HEK293 (cell line): ENCODE measurements at regions not wholly inside any gene's neighbourhood (a gene's known extent, or its start where the extent isn't known, plus 50 kb on each side); places are given as distances from the start of the nearest gene placed in this dataset.

Experiments
- YY1 ChIP-seq: fragments of 450-650 bp; formaldehyde crosslinking; IDR thresholded peaks from 2 replicates; pipeline ENCODE4 v1.5.1; 2018; ENCODE audit warnings: missing biosample characterization, missing genetic modification characterization
- ZNF121 ChIP-seq: fragments of 450-650 bp; formaldehyde crosslinking; IDR thresholded peaks from 2 replicates; pipeline ENCODE4 v1.5.1; 2016; ENCODE audit warnings: missing biosample characterization, missing genetic modification characterization
- ZNF555 ChIP-seq: fragments of 450-650 bp; formaldehyde crosslinking; conservative IDR thresholded peaks from 2 replicates; pipeline ENCODE4 v1.5.1; 2017; ENCODE audit warnings: missing biosample characterization, mild to moderate bottlenecking, missing genetic modification characterization, inconsistent platforms
- ZNF664 ChIP-seq: fragments of 450-650 bp; formaldehyde crosslinking; IDR thresholded peaks from 2 replicates; pipeline ENCODE4 v1.5.1; 2016; ENCODE audit warnings: missing biosample characterization, missing genetic modification characterization
- TF ChIP-seq, protein P1 (sequence below): fragments of 450-650 bp; formaldehyde crosslinking; IDR thresholded peaks from 2 replicates; pipeline ENCODE4 v1.5.1; 2016; ENCODE audit warnings: missing biosample characterization, missing genetic modification characterization
- TF ChIP-seq, protein P2 (sequence below): fragments of 450-650 bp; formaldehyde crosslinking; IDR thresholded peaks from 2 replicates; pipeline ENCODE4 v1.5.1; 2017; ENCODE audit warnings: missing biosample characterization, missing genetic modification characterization
- TF ChIP-seq, protein P3 (sequence below): fragments of 450-650 bp; formaldehyde crosslinking; IDR thresholded peaks from 2 replicates; pipeline ENCODE4 v1.5.1; 2016; ENCODE audit warnings: missing biosample characterization, missing genetic modification characterization, low read depth

DNA sequence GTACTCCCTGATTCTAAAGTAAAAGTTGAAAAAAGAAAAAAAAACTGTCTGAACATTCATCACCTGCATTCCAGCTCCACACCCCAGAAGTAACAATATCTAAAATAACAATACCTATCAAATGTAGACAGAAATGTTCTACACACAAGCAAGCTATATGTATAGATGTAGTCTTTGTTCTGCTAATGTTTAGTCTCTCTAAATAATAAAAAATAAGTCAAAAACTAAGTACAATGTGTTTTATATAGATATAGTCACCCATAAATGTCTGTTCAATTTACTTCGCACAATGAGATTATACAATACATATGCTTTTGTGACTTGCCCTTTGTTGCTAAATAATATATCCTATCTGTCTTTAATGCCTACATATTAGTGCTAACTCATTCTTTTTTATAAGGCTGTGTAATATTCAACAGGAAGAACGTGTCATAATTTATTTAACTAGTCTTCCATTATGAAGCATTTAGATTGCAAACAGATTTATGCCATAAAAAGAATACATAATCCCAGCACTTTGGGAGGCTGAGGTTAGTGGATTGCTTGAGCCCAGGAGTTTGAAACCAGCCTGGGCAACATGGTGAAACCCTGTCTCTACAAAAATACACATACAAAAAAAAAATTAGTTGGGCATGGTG is 216.2 kb upstream of the ZNF217 start:
- TF ChIP-seq, protein P1, sequence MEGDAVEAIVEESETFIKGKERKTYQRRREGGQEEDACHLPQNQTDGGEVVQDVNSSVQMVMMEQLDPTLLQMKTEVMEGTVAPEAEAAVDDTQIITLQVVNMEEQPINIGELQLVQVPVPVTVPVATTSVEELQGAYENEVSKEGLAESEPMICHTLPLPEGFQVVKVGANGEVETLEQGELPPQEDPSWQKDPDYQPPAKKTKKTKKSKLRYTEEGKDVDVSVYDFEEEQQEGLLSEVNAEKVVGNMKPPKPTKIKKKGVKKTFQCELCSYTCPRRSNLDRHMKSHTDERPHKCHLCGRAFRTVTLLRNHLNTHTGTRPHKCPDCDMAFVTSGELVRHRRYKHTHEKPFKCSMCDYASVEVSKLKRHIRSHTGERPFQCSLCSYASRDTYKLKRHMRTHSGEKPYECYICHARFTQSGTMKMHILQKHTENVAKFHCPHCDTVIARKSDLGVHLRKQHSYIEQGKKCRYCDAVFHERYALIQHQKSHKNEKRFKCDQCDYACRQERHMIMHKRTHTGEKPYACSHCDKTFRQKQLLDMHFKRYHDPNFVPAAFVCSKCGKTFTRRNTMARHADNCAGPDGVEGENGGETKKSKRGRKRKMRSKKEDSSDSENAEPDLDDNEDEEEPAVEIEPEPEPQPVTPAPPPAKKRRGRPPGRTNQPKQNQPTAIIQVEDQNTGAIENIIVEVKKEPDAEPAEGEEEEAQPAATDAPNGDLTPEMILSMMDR: no peak
- TF ChIP-seq ZNF121 (tag by site-specific recombination): no peak
- no peak for TF ChIP-seq ZNF664
- TF ChIP-seq, protein P2, sequence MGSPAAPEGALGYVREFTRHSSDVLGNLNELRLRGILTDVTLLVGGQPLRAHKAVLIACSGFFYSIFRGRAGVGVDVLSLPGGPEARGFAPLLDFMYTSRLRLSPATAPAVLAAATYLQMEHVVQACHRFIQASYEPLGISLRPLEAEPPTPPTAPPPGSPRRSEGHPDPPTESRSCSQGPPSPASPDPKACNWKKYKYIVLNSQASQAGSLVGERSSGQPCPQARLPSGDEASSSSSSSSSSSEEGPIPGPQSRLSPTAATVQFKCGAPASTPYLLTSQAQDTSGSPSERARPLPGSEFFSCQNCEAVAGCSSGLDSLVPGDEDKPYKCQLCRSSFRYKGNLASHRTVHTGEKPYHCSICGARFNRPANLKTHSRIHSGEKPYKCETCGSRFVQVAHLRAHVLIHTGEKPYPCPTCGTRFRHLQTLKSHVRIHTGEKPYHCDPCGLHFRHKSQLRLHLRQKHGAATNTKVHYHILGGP (tag by site-specific recombination): no peak
- no peak for TF ChIP-seq YY1 (tag by site-specific recombination)
- TF ChIP-seq, protein P3, sequence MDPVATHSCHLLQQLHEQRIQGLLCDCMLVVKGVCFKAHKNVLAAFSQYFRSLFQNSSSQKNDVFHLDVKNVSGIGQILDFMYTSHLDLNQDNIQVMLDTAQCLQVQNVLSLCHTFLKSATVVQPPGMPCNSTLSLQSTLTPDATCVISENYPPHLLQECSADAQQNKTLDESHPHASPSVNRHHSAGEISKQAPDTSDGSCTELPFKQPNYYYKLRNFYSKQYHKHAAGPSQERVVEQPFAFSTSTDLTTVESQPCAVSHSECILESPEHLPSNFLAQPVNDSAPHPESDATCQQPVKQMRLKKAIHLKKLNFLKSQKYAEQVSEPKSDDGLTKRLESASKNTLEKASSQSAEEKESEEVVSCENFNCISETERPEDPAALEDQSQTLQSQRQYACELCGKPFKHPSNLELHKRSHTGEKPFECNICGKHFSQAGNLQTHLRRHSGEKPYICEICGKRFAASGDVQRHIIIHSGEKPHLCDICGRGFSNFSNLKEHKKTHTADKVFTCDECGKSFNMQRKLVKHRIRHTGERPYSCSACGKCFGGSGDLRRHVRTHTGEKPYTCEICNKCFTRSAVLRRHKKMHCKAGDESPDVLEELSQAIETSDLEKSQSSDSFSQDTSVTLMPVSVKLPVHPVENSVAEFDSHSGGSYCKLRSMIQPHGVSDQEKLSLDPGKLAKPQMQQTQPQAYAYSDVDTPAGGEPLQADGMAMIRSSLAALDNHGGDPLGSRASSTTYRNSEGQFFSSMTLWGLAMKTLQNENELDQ: no peak
- TF ChIP-seq ZNF555 (tag by site-specific recombination): no peak
